Hematopoietic multipotent progenitor cell treated with erythropoietin and hydrocortisone succinate and interleukin-3 and kit ligand, for 4 days (in vitro differentiated cells): ENCODE measurements at regions not wholly inside any gene's neighbourhood (a gene's known extent, or its start where the extent isn't known, plus 50 kb on each side); places are given as distances from the start of the nearest gene placed in this dataset.

ENCODE experiments used
- DNase-seq: peaks from one replicate; pipeline ENCODE4 v3.0.0-alpha.2; 2015

- DNase-seq = no peak
Measured at GRCh38 chr5:14090755-14091154, 52.4 kb upstream of the TRIO start.

- DNase-seq = no peak
Measured at GRCh38 chr5:14090290-14090689, 52.9 kb upstream of the TRIO start.

- DNase-seq = no peak
Measured at GRCh38 chr5:14089198-14089597, 53.9 kb upstream of the TRIO start.

GRCh38 chr5:14086261-14086660, 56.9 kb upstream of the TRIO start:
- no peak for DNase-seq

- DNase-seq = no peak
Measured at GRCh38 chr5:14082973-14083372, 60.2 kb upstream of the TRIO start.

GRCh38 chr5:14082523-14082922, 60.6 kb upstream of the TRIO start:
- no peak for DNase-seq

GRCh38 chr5:14081791-14082190, 61.4 kb upstream of the TRIO start:
- DNase-seq = no peak

- no peak for DNase-seq
Measured at GRCh38 chr5:14078716-14079115, 64.4 kb upstream of the TRIO start.

- no peak for DNase-seq
Measured at GRCh38 chr5:14077501-14077900, 65.6 kb upstream of the TRIO start.

- DNase-seq = no peak
Measured at GRCh38 chr5:14076561-14076960, 66.6 kb upstream of the TRIO start.

- DNase-seq = no peak
Measured at GRCh38 chr5:14075937-14076336, 67.2 kb upstream of the TRIO start.

GRCh38 chr5:14071433-14071832, 71.7 kb upstream of the TRIO start:
- no peak for DNase-seq

GRCh38 chr5:14069021-14069420, 74.1 kb upstream of the TRIO start:
- no peak for DNase-seq

GRCh38 chr5:14068136-14068535, 75.0 kb upstream of the TRIO start:
- DNase-seq = no peak

GRCh38 chr5:14066326-14066725, 76.8 kb upstream of the TRIO start:
- no peak for DNase-seq

GRCh38 chr5:14064841-14065240, 78.3 kb upstream of the TRIO start:
- DNase-seq = no peak

GRCh38 chr5:14063691-14064090, 79.5 kb upstream of the TRIO start:
- no peak for DNase-seq

- no peak for DNase-seq
Measured at GRCh38 chr5:14063138-14063537, 80.0 kb upstream of the TRIO start.

- DNase-seq = no peak
Measured at GRCh38 chr5:14062178-14062577, 81.0 kb upstream of the TRIO start.

GRCh38 chr5:14061106-14061505, 82.0 kb upstream of the TRIO start:
- no peak for DNase-seq

- no peak for DNase-seq
Measured at GRCh38 chr5:14060218-14060617, 82.9 kb upstream of the TRIO start.

- DNase-seq = no peak
Measured at GRCh38 chr5:14059810-14060209, 83.3 kb upstream of the TRIO start.

- DNase-seq = no peak
Measured at GRCh38 chr5:14057289-14057688, 85.9 kb upstream of the TRIO start.

GRCh38 chr5:14056039-14056438, 87.1 kb upstream of the TRIO start:
- no peak for DNase-seq

- DNase-seq = no peak
Measured at GRCh38 chr5:14054965-14055963, 87.9 kb upstream of the TRIO start.
